ENCODE measurements at regions not wholly inside any gene's neighbourhood (a gene's known extent, or its start where the extent isn't known, plus 50 kb on each side); places are given as distances from the start of the nearest gene placed in this dataset.
"Not testable (repeated sequence)": the region's sequence is repeated elsewhere in the genome, so short reads cannot be mapped to it uniquely, and the experiment has no call there.

GRCh38 chr17:5870231-5870953 lies 199.8 kb upstream of the WSCD1 start:
- no peak for DNase-seq

- no peak for DNase-seq
Measured at GRCh38 chr17:5871666-5872065, 198.5 kb upstream of the WSCD1 start.

- no peak for DNase-seq
Measured at GRCh38 chr17:5872831-5873230, 197.3 kb upstream of the WSCD1 start.

- no peak for DNase-seq
Measured at GRCh38 chr17:5873781-5874180, 196.4 kb upstream of the WSCD1 start.

GRCh38 chr17:5874486-5874885 lies 195.7 kb upstream of the WSCD1 start:
- DNase-seq = no peak

DNA sequence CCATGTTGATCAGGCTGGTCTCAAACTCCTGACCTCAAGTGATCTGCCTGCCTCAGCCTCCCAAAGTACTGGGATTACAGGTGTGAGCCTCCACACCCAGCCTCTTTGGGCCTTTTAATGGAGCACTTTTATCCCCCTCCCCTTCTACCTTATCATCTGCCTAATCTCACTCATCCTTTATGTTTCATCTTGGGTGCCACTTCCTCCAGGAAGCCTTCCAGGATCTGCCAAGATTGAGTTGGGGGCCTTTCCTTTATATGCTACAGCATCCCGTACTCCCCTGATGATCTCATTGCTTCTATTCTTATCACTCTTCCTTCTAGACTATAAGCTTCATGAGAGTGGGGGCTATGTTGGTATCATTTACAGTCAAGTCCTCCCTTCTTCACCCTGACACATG lies 192.8 kb upstream of the WSCD1 start:
- DNase-seq = no peak

- no peak for DNase-seq
Measured at GRCh38 chr17:5877948-5878347, 192.2 kb upstream of the WSCD1 start.

DNA sequence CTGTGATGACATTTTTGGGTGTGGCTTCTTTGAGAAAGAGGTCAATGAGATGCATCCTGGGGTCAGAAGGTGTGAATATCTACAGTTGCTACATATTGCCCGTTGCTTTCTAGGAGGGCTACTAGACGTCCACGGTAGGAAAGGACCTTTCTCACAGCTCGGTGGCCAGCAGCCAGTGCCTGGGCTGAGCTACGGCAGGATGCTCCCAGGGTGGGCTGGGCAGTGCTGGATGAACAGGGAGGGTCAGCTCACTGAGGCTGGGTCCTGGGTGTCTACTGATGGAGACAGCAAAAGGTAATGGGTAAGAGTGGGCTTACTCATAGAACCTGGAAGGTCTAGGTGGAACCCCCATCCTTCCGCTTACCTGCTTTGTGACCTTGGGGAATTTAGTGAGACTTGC lies 188.3 kb upstream of the WSCD1 start:
- no peak for DNase-seq

GRCh38 chr17:5883775-5884665 lies 186.2 kb upstream of the WSCD1 start:
- DNase-seq = no peak

DNA sequence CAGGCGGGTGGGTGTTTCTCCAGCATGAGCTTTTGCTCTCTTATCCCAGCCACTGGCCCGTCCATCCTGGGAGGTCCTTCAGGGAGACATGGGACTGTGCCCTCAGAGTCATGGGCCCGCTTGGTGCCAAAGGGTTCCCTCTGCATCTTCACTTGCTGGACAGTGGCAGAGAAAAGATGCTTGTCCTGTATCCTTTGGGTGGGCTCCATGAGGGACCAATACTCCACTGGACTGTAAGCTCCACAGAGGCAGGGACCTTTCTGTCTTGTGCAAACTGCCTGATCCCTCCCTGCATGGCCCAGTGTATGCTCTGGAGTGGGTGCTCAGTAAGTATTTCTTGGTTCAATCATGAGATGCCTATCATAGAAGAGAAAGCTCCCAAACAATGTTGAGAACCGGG lies 184.8 kb upstream of the WSCD1 start:
- DNase-seq = no peak

DNA sequence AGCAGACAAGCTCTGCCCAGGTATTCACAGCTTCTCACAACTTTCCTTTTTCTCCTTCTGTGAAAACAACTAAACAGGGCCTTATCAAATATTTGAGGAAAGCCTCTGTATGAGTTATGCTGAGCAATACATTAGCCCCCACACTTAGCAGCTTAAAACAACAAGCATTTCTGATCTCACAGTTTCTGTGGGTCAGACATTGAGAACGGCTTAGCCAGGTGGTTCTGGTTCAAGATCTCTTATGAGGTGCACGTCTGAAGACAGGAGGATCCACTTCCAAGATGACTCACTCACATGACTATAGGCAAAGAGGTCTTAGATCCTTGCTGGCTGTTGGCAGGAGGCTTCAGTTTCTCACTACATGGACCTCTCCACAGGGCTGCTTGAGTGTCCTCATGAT lies 181.4 kb upstream of the WSCD1 start:
- DNase-seq = no peak

- DNase-seq = no peak
Measured at GRCh38 chr17:5892921-5893675, 177.1 kb upstream of the WSCD1 start.

DNA sequence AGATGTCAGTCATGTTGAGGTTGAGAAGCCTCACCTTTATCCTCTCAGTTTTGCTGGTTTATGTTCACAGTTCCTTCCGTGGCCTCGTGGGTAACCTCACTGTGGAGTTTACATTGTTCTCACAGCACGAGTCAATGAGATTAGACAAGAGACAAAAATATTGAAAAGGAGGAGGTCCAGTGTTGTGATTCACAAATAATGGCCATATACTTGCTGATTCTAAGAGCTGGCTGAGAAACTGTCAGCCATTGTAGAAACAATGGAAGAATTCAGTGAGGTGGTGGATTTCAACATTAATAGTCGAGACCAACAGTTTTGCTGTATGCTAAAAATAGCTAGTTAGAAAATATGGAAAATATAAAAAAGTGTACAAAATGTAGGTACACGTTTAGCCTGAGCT lies 176.4 kb upstream of the WSCD1 start:
- DNase-seq = no peak

DNA sequence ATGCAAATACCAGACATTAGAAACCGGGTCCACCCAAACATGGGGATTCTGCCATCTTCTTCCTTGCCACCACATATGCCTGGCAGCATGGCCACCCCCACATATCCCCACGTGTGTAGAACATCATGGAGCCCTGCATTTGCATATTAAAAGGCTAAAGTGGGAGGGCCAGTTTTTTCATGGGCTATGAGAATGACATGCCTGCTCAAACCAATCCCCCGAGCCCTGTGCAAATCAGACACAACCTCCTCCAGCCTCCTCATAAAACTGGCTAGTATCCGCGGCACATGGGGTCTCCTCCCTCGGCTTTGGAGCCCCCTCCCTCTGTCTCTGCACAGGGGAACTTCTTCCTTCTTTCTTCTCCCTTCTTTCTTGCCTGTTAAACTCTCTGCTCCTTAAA lies 174.9 kb upstream of the WSCD1 start:
- no peak for DNase-seq

DNA sequence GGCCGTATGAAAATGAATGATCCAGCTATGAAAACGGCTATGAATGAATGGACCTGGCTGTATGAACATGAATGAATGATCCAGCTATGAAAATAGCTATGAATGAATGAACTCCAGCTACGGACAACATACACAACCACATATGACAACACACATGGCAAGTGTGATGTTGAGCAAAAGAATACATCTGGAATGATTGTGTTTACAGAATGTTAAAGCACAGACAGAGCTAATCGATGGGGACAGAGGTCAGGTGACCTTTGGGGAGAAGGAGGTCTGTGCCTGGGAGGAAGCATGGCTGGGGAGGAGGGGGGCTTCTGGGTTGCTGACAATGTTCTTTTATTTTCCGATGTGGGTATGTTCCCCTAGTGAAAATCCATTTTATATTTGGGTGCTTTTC lies 174.0 kb upstream of the WSCD1 start:
- DNase-seq = no peak

DNA sequence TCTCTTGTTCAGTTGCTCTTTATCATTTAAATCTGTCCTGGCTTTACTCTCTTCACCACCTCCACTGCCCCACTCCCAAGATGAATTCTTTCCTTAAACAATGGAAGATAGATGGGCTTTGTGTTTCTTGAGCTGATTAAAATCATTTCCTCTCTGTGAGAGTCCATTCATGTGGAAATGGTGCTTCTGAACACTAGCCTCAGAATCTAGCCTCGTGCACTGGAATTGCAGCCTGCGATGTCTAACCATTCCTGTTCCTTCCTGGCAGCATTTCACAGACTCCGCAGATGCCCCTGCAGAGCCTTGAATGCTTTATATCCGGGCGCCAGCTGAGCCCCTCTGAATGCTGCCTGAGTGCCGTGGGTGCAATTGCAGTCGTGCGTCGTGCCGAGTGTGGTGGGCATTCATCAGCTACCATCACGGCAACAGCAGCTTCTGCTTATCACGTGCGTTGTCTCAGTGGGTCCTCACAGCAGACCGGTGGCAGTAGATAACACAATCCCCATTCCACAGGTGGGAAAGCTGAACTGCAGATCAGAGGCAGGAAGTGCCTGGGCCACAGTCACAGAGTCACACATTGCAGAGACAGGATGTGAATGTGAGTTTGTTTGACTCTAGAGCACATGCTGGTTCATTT lies 172.8 kb upstream of the WSCD1 start:
- DNase-seq = no peak

DNA sequence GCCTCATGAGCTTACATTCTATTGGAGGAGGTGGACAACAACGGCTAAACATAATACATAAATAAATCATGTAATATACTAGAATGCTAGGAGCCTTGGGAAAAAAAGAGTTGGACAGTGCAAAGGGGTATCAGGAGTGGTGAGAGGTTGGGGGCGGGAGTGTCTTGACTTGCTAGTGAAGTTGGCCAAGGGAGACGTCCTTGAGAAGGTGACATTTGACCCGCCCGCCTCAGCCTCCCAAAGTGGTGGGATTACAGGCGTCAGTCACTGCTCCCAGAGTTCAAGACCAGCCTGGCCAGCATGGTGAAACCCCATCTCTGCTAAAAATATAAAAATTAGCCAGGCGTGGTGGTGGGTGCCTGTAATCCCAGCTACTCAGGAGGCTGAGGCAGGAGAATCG lies 172.2 kb upstream of the WSCD1 start:
- not testable (repeated sequence) for DNase-seq

DNA sequence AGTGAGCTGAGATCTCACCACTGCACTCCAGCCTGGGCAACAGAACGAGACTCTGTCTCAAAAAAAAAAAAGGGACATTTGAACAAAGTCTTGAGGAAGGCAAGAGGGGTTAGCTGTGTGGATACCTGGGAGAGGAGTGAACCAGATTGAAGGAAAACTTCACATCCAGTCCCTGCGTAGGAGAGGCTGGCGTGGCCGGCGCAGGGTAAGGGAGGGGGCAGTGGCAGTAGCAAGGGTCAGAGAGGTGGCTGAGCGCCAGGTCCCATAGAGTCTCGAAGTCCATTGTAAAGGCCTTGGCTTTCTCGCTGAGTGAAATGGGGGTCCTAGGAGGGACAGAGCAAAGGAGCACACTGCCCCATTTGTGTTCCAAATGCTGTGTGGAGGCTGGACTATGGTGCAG lies 171.8 kb upstream of the WSCD1 start:
- no peak for DNase-seq

DNA sequence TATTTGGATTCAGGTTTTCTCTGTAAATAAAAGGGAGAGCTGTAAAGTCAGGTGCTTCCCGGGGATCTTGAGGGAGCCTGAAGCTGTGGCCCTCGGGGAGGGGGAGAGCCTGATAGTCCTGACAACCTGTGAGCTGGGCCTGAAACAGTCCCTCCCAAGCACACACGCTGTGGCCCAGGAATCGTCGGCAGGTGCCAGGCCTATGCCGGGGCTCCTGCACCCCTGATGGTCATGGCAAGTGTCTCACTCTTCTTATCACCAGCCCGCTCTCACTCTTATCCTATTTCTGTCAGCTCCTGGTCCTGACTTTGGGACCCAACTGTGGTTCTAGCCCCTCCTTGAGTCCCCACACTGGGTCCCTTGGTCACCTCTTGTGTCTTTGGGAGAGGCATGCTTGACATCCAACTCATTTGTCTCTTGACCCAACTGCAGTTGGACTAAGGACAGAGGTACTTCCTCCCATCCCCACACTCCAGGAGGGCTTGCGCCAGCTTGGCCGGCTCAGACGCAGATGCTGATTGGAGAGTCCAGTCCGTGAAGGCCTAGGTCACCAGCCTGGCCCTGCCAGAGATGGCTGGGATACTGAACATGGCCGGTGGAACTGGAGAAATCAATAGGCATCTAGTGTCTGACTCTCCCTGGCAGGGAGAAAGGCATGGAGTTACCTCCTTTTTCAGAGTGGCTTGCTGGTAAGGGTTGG lies 170.5 kb upstream of the WSCD1 start:
- DNase-seq = no peak

GRCh38 chr17:5901731-5902130 lies 168.4 kb upstream of the WSCD1 start:
- DNase-seq = no peak

DNA sequence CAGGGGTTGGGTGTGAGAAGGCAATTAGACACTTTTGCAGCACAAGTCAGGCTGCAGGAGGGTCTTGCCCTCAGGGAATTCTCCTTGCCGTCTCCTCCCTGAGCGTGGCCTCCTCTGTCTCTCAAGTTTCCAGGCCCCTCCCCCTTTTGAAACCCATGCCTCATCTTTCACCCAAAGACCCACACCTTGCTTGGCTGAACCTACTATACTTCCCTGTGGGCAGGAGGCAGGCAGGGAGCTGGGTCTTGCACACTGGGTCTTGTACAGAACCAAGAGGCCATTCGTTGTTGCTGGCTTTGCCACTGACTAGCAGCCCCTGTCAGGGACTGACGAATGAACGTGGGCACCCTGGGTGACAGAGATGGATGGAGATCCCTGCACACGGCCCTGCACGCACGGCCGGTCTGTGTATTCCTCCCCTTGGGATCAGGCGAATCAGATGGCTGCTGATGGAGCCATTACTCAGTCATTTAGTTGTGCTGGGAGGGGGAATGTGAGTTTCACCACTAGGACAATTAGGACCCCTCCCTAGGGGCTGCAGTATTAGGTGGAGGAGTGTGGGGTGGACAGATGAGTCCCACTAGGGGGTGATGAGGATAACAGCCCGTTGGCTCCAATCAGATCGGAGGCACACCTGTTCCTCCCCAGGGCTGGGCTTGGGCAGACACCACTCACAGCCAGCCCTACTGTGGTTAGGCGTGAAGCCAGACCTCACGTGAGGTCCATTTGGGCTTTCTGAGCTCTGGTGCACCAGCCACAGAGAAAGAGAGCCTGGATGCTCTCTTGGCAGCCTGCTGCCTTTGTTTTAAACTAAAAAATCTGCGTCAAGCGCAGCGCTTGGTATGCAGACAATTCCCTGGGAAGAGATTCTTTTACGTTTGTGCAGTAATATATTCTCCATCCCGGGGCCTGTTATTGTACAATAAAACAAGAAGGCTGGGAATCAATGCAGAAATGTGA lies 167.7 kb upstream of the WSCD1 start:
- peak in 1 of 2 experiments; percentile 4 for DNase-seq

Data from NCI-H524 (cell line).